Chondrocyte (in vitro differentiated cells): ENCODE measurements at regions not wholly inside any gene's neighbourhood (a gene's known extent, or its start where the extent isn't known, plus 50 kb on each side); places are given as distances from the start of the nearest gene placed in this dataset.
A peak's percentile ranks its signal among the peaks of the same experiment; 100 is the strongest.
"Not testable (repeated sequence)": the region's sequence is repeated elsewhere in the genome, so short reads cannot be mapped to it uniquely, and the experiment has no call there.

Experiments used
- DNase-seq: peaks from one replicate; pipeline ENCODE4 v3.0.0; 2021; ENCODE audit warnings: mixed read lengths, low spot score
- H3K27ac Mint-ChIP-seq: one replicate; pipeline ENCODE4 v1.8.0; 2021; ENCODE audit warnings: mild to moderate bottlenecking, moderate library complexity, mixed read lengths; ENCODE audit not compliant: unreplicated experiment
- H3K27me3 Mint-ChIP-seq: 2 replicates; pipeline ENCODE4 v1.8.0; 2021; ENCODE audit warnings: low read depth, mixed read lengths
- H3K36me3 Mint-ChIP-seq: 2 replicates; pipeline ENCODE4 v1.8.0; 2021; ENCODE audit warnings: low read depth, mixed read lengths
- H3K4me1 Mint-ChIP-seq: 2 replicates; pipeline ENCODE4 v1.8.0; 2021; ENCODE audit warnings: low read depth, mild to moderate bottlenecking, mixed read lengths
- H3K4me3 Mint-ChIP-seq: one replicate; pipeline ENCODE4 v1.8.0; 2021; ENCODE audit warnings: mild to moderate bottlenecking, moderate library complexity, mixed read lengths; ENCODE audit not compliant: unreplicated experiment
- H3K9me3 Mint-ChIP-seq: 2 replicates; pipeline ENCODE4 v1.8.0; 2021; ENCODE audit warnings: low read depth, mixed read lengths
- TF ChIP-seq, protein P1 (sequence below): fragments of 200-600 bp; sonication (generic); IDR thresholded peaks from 2 replicates; pipeline ENCODE4 v1.5.0; 2021; ENCODE audit warnings: antibody characterized with exemption, mild to moderate bottlenecking, moderate library complexity

- Mint-ChIP-seq H3K4me3 (no peak overlapping the region), H3K27me3 (peaks cover 23% of the 10 kb centered on the region), H3K4me1 (no peaks in the 10 kb centered on the region), H3K27ac (no peak overlapping the region), H3K9me3 (peaks cover 3% of the 10 kb centered on the region), H3K36me3 (no peaks in the 10 kb centered on the region)
- TF ChIP-seq, protein P1, sequence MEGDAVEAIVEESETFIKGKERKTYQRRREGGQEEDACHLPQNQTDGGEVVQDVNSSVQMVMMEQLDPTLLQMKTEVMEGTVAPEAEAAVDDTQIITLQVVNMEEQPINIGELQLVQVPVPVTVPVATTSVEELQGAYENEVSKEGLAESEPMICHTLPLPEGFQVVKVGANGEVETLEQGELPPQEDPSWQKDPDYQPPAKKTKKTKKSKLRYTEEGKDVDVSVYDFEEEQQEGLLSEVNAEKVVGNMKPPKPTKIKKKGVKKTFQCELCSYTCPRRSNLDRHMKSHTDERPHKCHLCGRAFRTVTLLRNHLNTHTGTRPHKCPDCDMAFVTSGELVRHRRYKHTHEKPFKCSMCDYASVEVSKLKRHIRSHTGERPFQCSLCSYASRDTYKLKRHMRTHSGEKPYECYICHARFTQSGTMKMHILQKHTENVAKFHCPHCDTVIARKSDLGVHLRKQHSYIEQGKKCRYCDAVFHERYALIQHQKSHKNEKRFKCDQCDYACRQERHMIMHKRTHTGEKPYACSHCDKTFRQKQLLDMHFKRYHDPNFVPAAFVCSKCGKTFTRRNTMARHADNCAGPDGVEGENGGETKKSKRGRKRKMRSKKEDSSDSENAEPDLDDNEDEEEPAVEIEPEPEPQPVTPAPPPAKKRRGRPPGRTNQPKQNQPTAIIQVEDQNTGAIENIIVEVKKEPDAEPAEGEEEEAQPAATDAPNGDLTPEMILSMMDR: no peak
- no peak for DNase-seq
Observed at GRCh38 chr11:101835506-101836063, 79.2 kb upstream of the CEP126 start.

DNA sequence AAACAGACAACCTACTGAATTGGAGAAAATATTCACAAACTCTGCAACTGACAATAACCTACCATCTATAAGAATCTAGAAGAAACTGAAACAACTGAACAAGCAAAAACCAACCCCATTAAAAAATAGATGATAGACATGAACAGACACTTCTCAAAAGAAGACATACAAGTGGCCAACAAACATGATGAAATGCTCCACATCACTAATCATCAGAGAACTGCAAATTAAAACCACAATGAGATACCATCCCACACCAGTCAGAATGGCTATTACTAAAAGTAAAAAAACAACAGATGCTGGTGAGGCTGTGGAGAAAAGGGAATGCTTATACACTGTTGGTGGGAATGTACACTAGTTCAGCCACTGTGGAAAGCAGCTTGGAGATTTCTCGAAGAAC lies 84.3 kb upstream of the CEP126 start:
- not testable (repeated sequence) for H3K36me3 Mint-ChIP-seq, DNase-seq, H3K4me3 Mint-ChIP-seq, H3K4me1 Mint-ChIP-seq, H3K27ac Mint-ChIP-seq, H3K9me3 Mint-ChIP-seq
- H3K27me3 Mint-ChIP-seq: peaks cover 24% of the 10 kb centered on the region

- no peaks in the 10 kb centered on the region for H3K9me3 Mint-ChIP-seq
- DNase-seq: no peak
- no peak overlapping the region for H3K4me3 Mint-ChIP-seq
- TF ChIP-seq, protein P1: no peak
- H3K27me3 Mint-ChIP-seq: peaks cover 15% of the 10 kb centered on the region
- H3K36me3 Mint-ChIP-seq: no peaks in the 10 kb centered on the region
- H3K4me1 Mint-ChIP-seq: no peaks in the 10 kb centered on the region
- H3K27ac Mint-ChIP-seq: no peak overlapping the region
Observed at GRCh38 chr11:101825531-101825930, 89.3 kb upstream of the CEP126 start.

DNA sequence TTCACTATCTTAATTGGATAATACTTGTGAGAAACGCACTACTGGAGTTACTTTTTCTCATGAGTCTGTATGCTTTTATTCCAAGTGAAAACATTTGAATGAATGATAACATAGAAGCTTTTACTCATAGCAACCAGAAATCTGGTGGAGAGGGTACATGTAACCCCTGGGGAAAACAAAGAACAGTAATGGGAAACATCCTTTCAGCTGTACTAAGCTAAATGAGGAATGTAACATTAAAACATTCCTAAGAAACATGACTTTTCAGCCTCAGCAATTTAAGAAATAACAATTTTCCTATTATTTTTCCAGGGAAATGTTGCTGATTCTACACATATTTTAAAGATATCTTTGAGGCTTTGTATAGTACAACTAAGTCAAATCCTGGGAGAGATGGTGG lies 97.2 kb upstream of the CEP126 start:
- TF ChIP-seq, protein P1: no peak
- Mint-ChIP-seq H3K27ac (peak overlapping the region; percentile 68), H3K36me3 (no peaks in the 10 kb centered on the region), H3K27me3 (no peaks in the 10 kb centered on the region), H3K4me1 (peaks cover 18% of the 10 kb centered on the region), H3K9me3 (no peaks in the 10 kb centered on the region), H3K4me3 (no peak overlapping the region)
- DNase-seq: no peak

DNA sequence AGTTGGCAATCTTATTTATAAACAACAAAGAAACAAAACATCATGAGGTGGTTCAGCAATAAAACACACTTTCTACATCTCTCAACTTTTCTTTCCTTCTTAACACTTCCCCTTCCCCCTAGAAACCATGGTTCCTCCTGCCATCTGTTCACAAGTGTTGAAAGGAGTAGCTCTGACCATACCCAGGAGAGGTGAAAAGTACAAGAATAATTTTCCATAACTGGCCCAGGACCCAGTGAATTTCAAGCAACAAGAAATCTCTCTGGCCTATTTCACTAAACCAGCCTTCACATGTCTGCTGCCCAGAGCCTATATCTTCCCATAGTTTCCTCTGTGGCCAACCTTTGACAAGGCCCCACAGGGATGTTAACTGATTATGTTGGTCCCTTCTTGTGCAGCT lies 98.2 kb upstream of the CEP126 start:
- Mint-ChIP-seq H3K27me3 (no peaks in the 10 kb centered on the region), H3K27ac (no peak overlapping the region), H3K4me1 (peaks cover 18% of the 10 kb centered on the region), H3K4me3 (no peak overlapping the region), H3K9me3 (no peaks in the 10 kb centered on the region), H3K36me3 (no peaks in the 10 kb centered on the region)
- DNase-seq: no peak
- TF ChIP-seq, protein P1: no peak

- Mint-ChIP-seq H3K27me3 (peaks cover 4% of the 10 kb centered on the region), H3K4me1 (peaks cover 13% of the 10 kb centered on the region), H3K36me3 (no peaks in the 10 kb centered on the region), H3K4me3 (no peak overlapping the region), H3K9me3 (peaks cover 5% of the 10 kb centered on the region), H3K27ac (no peak overlapping the region)
- TF ChIP-seq, protein P1: no peak
- no peak for DNase-seq
Observed at GRCh38 chr11:101812546-101812945, 102.3 kb upstream of the CEP126 start.
